ENCODE measurements at regions not wholly inside any gene's neighbourhood (a gene's known extent, or its start where the extent isn't known, plus 50 kb on each side); places are given as distances from the start of the nearest gene placed in this dataset.

DNA sequence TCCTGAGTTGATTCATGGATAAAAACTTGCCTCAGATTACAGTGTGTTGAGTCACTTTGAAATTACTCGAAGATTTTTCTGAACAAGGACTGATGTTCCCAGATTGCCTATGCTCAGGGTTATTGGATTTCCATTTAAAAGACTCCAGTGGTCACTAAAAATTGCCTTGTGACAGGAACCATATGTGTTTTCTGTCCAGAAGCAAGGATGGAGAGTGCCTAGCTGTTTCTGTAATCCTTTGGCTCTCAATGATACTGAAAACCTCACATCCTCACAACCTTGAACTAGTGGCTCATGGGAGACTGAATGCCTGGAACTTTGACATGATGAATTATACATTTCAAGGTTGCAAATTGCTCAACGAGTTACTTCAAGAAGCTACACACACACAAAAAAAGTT, 1271.8 kb downstream of the BRINP3 start:
- TF ChIP-seq CTCF (IDR thresholded peaks at IDR 0.05) (no peak), ZC3H11A (IDR thresholded peaks at IDR 0.05) (no peak), GATA3 (IDR thresholded peaks at IDR 0.05; ENCODE audit: borderline replicate concordance) (no peak), HOXA7 (CRISPR knock-in tag; IDR thresholded peaks at IDR 0.05) (no peak), TP53 (CRISPR knock-in tag; IDR thresholded peaks at IDR 0.05) (no peak), KDM1A (IDR thresholded peaks at IDR 0.05; ENCODE audit: low read depth) (no peak), EP300 (IDR thresholded peaks at IDR 0.05) (no peak), PHF8 (IDR thresholded peaks at IDR 0.05; ENCODE audit: borderline replicate concordance, low read depth) (no peak), POLR2A (IDR thresholded peaks at IDR 0.05; ENCODE audit: low read length) (no peak), ELK1 (IDR thresholded peaks at IDR 0.05; ENCODE audit: low read depth, low read length) (no peak), RAD21 (conservative IDR thresholded peaks at IDR 0.05 in 1 of 2, IDR thresholded peaks at IDR 0.05 in 1 of 2) (no peak)

All from A549 (cell line).